GM19239 (cell line): ENCODE measurements at regions not wholly inside any gene's neighbourhood (a gene's known extent, or its start where the extent isn't known, plus 50 kb on each side); places are given as distances from the start of the nearest gene placed in this dataset.
"Not testable (repeated sequence)": the region's sequence is repeated elsewhere in the genome, so short reads cannot be mapped to it uniquely, and the experiment has no call there.

Experiments used
- DNase-seq: peaks from one replicate; pipeline ENCODE4 v3.0.0; 2011; ENCODE audit warnings: low spot score; ENCODE audit not compliant: insufficient read length
- FAIRE-seq: peaks from 2 replicates; lab custom pipeline; 2011; peaks lifted over from hg19 to GRCh38; lab: Jason Lieb, UNC

DNA sequence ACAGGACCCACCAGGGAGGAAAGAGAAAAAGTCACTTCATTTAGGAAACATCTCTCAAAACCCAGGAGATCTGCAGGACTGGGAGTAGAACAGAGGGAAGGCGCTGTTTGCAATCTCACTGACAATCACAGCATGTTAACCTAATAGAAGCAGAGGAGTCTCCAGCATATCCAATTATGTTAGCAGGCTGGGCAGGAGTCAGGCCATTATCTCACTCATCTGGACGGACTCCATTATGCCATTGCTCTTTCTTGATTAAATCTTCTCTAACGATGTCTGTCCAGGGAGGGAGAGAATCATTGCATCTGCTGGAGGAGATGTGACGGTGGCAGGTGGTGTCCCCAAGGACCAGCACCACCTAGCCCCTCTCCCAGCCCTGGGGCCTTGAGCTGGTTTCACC is 203.8 kb upstream of the SFSWAP start:
- no peak for DNase-seq
- FAIRE-seq, result no peak

DNA sequence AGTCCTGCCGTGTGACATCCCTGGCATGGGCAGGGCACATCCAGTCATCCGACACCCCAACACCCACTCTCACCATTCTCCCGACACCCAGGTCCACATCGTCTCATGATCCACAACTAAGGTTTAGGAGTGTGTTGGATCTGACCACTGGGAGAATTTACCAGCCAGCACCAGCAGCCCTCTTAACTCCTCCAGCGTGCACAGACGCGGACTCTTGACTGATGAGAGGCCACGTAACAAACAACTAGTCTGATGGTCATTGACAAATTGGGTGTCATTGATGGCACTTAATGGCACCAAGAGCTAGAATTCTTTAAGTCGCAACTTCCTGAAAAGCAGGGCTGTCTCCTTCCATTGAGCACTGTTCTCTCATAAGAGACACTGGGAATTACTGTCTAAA is 203.0 kb upstream of the SFSWAP start:
- FAIRE-seq (no peak), DNase-seq (no peak)

DNA sequence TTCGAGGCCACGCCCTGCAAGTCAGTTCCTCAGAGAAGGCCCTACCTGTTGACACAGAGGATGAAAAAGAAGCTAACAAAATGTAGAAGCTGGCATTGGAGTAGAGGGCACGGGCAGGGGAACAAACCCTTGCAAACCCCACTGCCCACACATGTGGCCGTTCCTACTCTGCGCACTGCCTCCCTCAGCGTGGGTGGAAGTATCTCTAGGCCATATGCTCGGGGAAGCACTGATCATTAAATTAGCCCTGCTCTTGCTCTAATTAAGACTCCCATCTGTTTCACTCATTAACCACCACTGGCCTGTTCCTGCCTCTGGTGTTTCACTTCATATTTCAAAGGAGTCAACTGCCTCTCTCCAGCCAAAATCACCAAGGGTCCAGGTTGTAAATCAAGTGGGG is 201.2 kb upstream of the SFSWAP start:
- no peak for DNase-seq
- no peak for FAIRE-seq

DNA sequence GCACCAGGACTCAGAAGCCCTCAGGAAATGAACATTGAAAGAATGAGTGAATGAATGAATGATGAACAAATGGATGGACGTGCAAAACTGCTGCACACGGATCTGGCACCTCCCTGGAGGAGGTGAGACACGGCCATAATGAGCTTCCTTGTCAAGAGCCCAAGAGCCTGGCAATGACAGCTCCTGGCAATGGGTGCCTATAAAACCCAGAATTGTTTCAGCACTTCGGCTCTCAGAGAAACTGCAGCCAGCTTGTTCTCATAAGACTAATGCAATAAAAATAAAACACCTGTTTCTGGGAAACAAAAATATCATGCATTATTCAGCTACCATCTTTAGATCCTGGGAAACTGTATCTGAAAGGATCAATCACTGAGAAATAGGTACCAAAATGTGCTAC is 200.5 kb upstream of the SFSWAP start:
- no peak for FAIRE-seq

DNA sequence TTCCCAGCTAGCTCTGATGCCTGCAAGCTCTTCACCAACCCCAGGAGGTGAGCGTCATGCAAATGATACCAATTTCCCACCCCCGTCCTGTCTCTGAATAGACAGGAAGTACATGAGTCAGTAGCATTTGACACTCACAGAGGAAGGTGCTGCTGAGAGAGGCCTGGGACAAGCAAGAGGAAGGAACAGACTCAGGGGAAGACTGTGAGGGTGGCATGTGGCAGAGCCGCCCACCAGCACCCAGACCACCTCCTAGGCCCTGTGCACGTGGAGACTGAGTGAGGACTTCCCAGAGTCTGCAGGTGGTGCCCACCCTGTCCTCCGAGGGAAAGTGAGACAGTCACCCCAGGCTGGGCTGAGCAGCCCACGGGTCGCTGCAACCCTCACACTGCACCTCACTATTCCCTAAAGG is 199.5 kb upstream of the SFSWAP start:
- FAIRE-seq, result peak; percentile 97

More for the DNA sequence above, 200.5 kb upstream of the SFSWAP start:
- no peak for DNase-seq

DNA sequence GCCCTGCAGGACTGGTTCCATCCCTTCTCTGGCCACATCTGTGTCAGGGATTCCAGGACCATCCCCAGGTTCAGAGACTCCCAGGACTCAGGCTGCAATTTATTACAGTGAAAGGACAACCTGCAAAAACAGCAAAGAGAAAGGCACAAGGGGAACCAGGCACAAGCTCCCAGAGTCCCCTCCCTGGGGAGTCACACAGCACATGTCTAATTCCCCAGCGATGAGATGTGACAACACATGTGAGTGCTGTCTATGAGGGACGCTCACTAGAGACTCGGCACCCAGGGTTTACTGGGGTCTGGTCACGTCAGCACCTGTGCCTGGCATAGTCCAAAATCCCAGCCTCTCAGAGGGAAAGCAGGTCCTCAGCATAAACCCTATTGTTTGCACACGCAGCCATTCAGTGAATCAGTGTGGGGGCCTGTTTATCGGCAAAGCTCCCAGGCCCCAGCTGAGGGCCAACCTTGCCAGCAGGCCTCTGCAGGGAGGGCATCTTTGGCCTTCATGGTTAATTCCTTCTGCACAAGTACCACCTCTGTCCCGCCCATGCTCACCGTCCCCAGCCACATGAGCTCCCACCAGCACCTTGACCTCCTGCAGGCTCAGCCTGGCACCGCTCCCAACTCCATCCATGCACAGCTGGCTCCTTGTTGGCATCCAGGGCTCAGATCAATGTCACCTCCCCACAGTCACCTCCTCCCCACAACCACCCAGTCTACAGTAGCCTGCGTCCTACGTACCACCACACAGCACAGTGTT is 198.9 kb upstream of the SFSWAP start:
- no peak for FAIRE-seq
- no peak for DNase-seq

More for the DNA sequence above, 199.5 kb upstream of the SFSWAP start:
- DNase-seq, result peak; percentile 80

DNA sequence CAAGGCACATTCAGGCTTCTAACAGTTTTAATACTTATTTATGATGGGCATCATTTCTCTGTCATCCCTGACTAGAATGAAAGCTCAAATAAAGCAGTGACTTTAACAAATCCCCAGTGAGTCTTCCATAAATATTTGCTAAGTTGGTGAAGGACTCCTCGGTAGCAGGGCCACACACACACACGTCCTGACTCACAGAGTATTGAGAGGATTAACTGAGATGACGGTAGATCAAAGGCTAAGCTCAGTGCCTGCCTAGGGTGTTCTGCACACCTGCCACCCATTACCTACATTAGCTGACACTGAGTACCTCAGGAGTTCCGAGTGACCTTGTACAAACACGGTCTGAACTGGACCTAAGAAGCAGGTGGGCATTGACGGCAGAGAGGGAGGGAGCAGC is 197.3 kb upstream of the SFSWAP start:
- DNase-seq (no peak), FAIRE-seq (no peak)

DNA sequence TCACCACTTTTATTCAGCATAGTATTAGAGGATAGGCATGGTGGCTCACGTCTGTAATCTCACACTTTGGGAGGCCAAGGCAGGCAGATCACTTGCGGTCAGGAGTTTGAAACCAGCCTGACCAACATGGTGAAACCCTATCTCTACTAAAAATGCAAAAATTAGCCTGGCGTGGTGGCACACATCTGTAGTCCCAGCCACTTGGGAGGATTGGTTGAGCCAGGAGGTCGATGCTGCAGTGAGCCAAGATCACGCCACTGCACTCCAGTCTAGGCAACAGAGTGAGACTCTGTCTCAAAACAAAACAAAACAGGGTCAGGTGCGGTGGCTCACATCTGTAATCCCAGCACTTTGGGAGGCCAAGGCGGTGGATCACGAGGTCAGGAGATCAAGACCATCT is 190.3 kb upstream of the SFSWAP start:
- FAIRE-seq, DNase-seq: not testable (repeated sequence)

DNA sequence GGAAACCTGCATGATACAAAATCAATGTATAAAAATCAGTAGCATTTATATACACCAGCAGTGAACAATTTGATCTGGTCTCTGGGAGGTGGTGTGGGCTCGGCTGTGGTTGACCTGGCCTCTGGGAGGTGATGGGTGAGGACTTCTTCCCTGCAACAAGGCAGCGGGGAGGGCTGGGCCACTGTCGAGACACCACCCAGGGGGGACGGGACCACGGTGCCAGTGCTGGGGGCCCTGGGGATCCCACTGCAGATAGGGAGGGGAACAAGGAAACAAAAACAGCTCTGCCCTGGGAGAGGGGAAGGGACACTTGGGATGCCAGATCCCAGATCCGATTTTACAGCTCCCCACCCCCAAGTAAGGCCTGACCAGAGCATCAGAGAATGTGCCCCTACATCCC is 189.6 kb upstream of the SFSWAP start:
- FAIRE-seq, result no peak
- no peak for DNase-seq

DNA sequence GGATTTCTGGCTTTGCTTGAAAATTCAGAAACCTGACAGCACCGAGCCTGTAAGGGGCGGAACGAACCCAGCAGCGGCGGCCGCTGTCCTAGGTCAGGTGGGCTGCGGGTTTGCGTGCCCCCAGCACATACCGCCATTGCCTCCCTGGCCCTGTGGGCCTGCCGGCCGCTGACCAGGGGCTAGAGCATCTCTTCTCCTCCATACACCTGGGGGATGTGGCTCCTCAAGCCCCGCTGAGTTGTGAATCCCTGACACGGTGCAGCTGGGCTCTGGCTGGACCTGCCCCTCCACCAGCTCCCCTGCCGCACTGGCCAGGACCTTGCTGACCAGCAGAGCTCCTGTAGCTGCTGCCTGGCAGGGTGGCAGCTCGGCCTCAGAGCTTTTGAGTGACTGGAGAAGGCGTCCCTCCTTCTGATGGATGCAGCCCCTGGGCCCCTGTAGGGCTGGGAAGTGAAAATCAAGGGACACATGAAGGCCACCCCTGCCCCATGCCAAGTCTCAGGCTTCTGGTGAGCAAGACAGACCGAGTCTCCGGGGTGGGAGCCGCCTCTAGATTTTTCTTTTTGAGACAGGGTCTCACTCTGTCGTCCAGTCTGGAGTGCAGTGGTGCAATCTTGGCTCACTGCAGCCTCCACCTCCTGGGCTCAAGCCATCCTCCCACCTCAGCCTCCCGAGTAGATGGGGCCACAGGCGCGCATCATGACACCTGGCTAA is 184.9 kb upstream of the SFSWAP start:
- no peak for DNase-seq
- FAIRE-seq, result no peak

DNA sequence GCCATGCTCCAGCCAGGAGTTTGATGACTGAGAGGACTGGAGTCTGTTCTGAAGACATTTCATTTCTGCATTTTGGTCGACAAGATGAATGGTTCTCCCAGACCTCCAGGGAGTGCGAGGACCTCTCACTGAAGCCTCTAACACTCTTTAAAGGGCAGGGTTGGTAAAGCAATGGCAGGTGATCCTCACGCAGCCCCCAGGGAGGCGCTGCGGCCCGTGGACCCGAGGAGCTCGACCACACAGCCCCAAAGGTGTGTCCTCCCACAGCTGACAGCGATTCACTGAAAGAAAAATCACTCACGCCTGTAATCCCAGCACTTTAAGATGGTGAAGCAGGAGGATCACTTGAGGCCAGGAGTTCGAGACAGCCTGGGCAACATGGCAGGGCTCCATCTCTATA is 183.8 kb upstream of the SFSWAP start:
- DNase-seq (no peak), FAIRE-seq (no peak)

DNA sequence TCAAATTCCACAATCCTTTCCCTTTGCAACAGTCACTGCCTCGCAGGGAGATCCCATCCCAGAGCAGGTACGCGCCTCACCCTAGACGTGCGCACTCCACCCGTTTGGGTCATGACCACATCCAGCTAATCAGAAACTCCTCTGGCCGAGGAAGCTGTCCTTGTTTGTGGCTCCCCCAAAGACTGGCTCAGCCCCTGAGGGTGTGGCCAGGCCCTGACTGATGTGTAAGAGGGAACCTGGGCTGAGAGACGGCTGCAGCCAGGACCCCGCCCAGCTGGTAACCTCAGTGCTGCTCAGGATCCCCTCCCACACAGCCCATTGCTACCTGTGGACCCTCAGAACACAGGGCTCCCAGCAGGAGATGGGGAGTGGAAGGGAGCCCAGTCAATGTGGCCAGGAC is 183.2 kb upstream of the SFSWAP start:
- FAIRE-seq (no peak), DNase-seq (no peak)

DNA sequence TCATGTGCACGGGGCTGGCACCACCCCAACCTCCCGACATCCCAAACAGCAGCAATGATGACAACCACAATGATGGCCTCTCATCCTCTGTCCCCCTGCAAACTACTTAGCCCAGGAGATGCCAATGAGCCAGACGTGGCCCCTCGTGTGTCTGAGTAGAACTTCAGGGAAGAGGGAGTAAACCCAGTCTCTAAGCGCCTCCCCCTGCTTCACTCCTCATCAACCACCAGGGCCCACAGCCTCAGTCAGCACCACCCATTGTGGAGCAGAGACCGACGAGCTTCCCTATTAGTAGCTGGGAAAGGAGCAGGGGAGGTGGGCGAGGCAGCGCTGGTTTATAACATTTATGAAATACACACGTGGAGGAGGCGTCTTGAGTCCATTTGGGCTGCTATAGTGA is 182.7 kb upstream of the SFSWAP start:
- DNase-seq, result no peak
- FAIRE-seq, result no peak

DNA sequence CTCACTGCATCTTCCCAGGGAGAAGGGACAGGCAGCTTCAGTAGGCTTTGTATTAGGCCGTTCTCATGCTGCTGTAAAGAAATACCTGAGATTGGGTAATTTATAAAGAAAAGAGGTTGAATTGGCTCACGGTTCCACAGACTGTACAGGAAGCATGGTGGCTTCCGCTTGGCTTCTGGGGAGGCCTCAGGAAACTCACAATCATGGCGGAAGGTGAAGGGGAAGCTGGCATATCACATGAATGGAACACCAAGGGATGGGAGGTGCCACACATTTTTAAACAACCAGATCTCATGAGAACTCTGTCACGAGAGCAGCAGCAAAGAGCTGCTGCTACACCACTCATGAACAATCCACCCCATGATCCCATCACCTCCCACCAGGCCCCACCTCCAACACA is 182.2 kb upstream of the SFSWAP start:
- DNase-seq (no peak), FAIRE-seq (no peak)

DNA sequence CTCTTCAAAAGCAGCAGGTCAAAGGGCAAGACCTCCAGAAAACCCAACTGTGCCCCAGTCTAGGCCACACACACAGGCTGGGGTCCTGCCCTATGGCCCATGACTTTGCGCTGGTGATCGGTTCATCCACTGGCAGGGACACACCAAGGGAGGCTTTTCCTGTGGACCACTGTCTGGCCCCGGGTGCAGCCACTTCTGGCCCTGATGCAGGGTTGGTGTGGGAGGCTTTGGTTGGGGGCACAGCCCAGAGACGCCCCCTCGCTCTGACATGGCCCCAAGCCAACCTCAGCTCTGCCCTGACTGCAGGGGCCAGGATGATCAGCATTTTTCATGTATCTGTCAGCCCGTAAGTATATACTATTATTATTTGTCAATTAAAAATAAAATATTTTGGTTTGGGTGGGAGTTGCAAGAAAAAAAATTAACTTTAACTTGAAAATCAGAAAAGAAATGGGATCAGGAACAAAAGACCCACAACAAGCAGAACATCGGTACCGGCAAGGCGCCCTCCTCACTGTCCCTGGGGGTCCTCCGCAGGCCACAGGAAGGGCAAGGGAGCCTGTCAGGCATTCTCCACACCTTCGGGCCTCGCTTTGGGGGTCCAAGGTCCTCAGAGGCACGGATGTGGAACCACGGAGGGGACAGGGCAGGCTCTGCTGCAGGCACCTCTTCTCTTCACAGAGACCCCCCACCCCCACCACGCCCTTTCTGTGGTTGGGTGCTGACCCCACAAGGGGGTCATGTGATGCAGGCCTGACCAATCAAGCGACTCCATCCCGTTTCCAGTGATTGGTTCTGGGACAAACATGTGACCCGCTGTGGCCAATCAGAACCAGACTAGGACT is 181.5 kb upstream of the SFSWAP start:
- FAIRE-seq (no peak), DNase-seq (no peak)

DNA sequence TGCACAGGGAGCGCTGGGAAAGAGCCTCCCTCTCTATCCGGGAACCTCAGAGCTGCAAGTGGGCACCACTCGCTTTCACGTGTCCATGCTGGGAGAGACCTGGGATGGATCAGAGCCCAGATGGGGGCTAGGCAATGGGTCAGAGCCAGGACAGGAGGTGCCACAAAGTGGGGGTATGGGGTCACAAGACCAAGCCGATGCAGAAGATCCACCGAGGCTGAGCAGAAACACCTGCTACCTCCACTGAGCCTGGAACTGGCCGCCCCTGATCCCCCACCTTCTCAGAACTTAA is 180.9 kb upstream of the SFSWAP start:
- FAIRE-seq (no peak), DNase-seq (no peak)

DNA sequence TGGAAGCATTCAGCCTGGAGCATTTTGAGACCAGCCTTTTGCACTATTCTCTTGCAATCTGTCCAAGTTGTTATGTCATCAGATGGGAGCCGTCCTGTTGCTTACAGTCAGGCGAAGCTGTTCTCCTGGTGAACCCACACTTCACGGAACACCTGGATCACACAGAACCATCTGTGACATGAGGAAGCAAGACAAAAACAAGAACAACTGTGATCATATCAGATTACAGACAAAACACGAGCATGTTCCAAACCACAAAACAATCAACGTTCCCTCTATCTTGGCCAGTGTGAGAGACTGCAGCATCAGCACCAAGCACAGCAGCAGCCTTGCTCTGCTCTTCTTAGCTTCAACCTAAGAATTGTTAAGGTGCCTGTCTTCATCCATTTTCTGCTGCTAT is 180.5 kb upstream of the SFSWAP start:
- no peak for DNase-seq
- no peak for FAIRE-seq

DNA sequence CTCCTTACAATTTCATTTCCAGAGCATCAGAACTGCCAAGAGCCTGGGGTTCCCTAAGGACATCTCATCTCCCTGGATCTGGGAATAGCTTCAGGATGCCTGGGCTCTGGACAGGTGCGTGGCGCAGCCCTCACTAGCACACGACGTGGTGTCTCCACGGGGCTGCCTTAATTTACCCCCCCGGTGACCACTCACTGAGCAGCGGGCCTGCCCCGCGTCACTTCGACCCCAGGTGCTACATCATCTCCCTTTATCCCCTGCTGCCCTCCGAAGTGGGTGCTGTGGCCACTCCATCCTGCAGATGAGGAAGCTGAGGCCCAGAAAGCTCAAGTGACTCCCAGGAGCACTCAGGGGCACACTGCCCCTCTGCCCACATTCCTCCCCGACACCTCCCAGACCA is 177.8 kb upstream of the SFSWAP start:
- FAIRE-seq (no peak), DNase-seq (no peak)

DNA sequence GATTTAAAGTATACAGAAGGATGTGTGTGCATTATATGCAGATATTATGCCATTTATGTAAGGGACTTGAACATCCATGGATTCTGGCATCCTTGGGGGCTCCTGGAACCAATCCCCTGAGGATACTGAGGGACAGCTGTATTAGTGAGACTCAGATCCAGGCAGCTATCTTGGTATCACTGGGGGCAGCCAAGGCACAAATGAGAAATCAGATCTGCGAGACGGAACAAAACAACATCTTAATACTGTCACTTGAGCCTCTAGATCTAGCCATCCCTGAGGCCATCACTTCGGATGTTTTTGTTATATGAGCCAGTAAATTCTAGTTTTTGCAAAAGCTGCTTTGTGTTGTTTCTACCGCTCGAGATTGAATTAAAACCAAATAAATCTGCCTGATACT is 175.1 kb upstream of the SFSWAP start:
- FAIRE-seq (no peak), DNase-seq (no peak)

DNA sequence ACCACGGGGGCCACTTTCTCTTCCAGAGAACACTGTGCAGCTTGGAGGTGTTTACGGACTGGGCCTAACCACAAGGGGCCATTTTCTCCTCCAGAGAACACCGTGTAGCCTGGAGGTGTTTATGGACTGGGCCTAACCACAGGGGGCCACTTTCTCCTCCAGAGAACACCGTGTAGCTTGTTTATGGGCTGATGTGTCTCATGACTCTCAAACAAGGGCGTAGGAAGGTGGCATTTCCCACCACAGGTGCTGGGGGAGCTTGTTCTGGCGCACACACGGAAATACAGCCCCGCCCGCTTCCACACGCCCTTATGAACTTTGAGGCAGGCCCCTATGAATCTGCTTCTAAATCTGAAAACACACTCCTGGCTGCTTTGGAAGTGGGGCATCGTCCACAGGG is 174.6 kb upstream of the SFSWAP start:
- FAIRE-seq, result no peak
- DNase-seq, result no peak

DNA sequence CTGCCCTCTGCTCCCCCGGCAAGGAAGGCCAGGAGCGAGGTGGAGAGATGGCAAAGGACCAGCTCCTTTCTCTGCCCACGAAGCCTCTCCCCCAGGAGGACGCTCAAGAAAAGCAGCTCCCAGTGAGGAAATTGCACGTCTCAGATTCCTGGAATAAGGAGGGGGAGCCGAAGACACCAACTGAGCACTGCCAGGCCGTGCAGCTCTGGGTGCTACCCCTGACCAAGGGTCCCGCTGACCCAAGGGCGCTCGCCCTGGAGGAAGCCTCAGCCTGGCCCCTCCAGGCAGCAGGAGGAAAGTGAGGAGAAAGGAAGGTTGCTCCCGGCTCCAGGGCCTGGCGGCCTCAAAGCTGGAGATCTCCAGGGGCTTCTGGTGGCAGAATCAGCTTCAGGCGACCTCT is 174.1 kb upstream of the SFSWAP start:
- FAIRE-seq, result no peak
- DNase-seq, result no peak
